ENCODE measurements at regions not wholly inside any gene's neighbourhood (a gene's known extent, or its start where the extent isn't known, plus 50 kb on each side); places are given as distances from the start of the nearest gene placed in this dataset.
"Not testable (repeated sequence)": the region's sequence is repeated elsewhere in the genome, so short reads cannot be mapped to it uniquely, and the experiment has no call there.

DNA sequence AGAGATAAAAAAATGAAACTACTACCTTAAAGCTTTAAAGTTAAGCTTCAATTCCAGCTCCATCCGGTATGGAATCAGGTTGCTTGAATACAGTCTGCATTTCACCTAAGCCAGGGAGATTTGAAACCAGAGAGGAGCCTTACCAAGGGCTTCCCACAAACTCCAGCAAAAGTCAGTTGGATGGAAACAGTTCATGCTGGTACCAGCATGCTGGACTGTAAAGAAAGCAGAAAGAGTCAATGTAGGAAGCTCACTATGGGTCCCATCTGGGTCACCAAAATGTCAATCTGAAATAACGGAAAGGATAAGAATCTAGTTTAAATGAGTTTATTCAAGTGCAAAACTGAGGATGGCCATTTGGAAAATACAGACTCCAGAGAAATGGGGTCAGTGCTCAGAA lies 65.3 kb downstream of the CDO1 start:
- DNase-seq: no peak

DNA sequence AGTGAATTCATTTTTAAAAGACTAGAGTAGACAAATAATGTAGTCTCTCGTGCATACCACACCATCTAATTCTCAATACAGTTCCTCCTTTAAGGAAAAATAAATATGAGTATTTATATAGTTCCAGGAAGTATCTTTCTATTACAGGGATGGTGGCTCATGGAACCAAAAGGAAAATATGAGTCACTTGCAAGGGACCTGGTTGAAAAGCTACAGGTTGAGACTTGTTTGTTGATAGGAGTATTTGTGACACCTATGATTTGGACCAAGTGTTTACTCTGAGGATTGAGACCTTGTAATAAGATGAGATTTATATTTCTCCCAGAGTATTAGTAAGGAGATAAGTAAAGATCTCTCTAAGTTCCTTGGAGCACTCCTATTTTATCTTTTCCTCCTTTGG lies 67.4 kb downstream of the CDO1 start:
- no peak for DNase-seq

DNA sequence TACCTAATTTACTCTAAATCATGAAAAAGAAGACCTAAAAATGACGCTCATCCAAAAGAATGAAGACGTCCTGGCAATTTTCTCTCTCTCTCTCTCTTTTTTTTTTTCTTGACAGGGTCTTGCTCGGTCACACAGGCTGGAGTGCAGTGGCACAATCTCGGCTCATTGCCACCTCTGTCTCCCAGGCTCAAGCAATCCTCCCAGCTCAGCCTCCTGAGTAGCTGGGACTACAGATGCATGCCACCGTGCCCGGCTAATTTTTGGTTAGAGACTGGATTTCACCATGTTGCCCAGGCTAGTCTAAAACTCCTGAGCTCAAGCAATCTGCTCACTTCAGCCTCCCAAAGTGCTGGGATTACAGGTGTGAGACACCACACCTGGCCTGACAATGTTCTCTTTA lies 77.2 kb downstream of the CDO1 start:
- not testable (repeated sequence) for DNase-seq

DNA sequence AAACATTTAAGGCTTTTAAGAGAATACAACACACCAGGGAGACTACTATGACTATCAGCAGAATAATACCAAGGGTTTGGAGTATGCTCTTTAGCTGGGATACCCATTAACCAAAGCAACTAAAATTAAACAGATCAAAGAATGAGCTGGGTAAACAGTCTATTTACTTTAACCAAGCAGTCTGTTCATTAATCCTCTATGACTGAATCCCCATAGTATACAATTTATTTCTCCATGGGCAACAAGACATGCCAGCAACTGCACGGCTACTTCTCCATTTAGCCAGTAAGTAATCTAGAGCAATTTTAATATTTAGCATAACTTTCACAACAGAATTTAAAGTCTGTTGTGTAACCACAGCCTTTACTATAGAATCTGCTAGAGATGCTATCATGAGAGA lies 77.6 kb downstream of the CDO1 start:
- DNase-seq: no peak

DNA sequence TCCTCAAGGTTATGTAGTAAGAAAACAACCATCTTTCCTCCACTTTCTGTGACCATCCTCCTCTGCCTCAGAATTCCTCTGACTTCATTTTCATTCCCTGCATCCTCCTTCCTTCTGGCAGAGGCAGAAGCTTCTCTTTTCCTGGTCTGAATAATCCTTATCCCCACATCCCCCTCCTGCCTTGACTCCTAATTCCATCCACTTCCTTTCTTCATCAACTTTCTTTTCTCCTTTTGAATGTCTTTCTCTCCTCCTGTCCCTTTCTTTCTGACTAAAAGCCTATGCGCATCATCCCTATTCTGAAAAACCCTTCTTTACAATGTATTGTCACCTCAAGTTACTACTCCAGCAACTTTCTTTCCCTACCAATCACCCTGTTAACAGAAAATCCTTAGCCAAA lies 79.0 kb downstream of the CDO1 start:
- DNase-seq: no peak

DNA sequence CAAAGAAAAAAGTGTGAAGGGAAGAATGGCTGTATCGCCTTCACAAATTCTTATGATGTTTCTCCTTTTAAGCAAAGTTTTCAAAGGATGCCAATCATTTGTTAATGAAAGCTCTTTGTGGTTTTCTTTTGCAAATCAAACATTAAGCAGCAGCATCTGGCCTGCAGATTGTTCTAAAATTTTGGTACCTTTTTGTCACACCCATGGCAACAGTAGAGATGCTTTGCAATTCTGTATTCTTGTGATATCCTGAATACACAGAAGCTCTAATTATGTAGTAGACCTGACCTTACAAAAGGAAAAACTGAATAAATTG lies 79.8 kb downstream of the CDO1 start:
- DNase-seq: no peak

DNA sequence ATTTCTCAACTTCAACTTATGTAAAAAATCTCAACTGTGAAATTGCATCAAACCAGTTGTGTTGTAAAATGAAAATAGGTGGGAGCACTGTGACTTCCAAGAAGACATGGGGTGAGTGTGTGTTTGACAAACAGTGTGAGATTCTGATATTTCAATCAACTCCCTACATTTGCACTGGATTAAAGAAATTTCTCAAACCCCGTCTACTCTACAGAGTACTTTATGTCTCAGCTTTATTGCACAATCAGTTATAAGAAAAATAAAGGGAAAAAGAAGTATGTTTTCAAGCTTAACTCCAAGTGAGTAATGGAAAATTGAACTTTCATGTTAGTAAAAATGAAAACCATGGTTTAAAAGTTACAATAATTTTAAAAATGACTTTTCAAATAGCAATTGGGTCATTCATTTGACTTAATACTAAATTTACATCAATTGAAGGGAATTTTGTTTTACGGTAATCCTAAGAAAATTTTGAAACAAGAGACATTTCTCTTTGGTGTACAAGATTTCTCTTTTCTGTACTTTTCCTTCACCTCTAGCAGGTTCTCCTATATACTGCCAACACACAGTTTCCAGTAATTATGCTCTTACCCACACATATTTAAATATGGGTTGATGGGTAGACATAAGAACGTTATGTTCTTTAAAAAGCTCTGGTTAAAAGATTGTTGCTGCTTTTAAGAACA lies 80.3 kb downstream of the CDO1 start:
- no peak for DNase-seq

DNA sequence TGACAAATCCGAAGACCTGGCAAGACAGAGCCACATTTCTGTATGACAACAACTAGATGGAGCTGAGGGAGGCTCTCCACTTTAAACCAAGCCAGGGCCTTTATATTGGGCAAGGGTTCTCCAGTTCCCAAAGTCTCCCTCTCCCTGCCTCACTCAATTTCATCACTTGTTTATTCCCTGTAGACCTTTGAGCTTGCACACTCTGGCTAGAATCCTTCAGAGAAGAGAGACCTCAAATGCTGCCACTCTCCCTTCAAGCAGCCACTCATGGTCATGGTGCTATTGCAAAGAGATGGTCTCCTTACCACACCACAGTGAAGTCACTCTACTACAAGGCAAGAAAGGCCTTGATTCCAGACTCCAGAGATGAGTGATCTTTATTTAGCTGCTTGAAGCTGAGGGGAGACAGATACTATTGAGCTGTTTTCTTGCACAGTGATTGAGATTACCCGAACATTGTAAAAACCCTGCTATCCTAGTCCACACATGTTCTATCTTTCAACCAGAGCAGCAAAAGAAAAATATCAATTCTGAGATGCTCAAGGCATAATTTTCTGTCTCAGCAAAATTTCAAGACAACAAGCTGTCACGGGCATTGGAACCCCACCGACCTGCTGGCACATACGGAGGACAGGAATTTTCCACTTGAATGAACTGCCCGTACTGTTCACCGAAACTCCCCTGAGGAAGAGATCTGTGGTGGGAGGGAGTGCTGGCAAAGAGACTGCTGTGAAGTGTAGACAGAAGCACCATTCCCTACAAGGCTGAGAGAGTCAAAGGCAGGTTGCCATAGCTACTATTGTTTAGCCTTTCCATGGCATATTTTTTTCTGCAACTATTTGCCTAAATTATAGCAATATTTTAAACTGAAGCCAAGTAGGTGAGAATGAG lies 81.1 kb downstream of the CDO1 start:
- DNase-seq: peak; percentile 70

DNA sequence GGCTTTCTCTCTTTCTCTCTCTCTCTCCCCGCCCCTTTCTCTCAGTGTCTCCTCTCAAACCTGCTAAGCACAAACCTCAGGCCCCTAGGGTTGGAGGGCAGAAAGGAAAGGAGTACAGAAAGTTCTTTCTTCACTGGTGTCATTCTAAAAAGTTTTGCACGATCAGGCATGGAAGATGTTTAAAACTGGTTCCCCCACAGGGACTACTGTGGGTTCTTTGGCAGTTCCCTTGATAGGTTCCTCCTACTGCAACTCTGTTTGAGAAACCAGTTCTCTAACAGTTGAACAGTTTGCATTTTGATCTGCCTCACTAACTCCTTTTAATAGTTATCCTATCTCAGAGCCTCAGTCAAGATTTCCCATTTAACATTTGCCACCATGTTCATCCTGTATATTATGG lies 82.9 kb downstream of the CDO1 start:
- DNase-seq: no peak

DNA sequence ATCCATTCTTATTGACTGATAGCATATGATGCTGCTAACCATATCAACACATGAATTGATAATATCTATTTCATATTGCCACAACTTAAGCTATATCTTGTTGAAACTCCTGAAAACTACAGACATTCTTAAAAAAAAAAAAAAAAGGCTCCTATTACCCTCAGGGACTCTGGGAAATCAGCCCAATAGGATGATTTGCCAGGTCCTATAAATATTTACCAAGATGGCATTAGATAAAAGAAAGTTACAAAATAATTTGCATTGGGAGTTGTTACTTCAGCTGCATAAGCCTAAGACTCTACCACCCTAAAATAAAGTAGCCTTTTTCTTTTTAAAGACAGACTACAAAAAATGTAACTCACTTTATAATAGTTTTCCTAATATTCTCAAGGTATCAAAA lies 84.4 kb downstream of the CDO1 start:
- no peak for DNase-seq

DNA sequence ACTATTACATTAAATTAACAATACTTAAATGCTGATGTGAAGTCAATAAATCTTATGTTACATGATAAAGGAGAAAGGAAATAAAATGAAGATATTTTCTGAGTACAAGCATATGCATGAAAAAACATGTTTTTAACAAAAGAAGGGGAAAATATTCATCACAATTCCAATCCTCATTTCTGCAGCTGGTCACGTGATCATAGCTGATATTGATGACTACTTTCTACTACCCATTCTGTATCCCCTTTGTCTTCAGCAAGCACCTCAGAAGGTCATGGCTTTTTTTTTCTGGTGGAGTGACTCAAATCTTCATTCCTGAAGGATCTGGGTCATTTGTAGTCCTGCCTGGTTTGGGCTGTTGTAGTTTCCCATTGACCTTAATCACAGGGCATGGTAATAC lies 90.9 kb downstream of the CDO1 start:
- DNase-seq: no peak

DNA sequence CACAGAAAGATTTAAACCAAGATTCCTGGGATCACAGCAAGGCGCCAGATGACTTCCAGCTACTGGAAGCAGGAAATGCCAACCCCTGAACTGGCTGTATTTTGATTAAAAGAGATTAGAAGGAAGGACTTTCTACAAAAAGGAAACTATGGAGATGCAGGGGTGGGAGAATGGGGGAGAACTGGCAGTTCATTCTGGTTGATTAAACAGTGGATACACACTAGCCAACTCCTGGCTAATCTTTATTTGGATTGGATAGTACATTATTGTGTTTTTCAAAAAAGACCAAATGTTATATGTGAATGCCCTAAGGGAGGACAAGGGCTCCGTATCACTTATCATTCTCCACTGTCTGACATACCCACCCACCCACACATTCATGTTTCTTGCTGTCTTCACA lies 93.2 kb downstream of the CDO1 start:
- no peak for DNase-seq

DNA sequence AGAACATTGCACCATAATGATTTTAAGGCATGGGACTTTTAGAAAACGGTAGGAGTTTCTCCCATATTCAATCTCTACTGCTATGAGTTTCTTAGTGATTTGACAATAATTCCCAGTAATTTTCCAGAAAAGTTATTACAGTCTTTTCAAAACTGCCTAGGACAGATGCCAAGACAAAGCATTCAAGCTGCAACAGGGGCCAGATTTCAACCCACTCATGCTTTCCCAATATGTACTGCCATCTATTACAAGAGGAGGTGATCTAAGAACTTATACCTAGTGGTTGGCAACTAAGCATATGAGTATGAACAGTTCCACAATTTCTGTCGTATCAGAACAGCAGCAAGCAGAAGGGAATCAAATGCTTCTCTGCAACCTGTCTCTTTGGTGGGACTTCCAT lies 95.1 kb upstream of the TMED7 start:
- DNase-seq: no peak

DNA sequence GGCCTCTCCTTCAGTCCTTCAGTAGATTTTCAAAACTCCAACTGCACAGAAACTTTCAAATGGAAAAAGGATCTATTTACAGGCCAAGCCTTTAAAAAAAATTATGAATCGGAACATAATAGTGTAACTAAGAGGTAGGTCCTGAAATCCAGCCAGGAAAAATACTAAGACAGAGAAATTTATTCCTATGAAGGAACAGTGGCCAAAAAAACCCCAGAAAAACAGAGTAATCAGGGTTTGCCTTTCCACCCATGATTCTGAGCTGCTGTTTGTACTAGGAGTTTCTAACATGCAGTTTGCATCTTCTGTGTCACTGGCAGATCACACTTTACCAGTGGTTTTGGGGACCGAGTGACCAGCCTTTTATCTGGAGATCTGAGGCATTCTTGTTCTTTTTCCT lies 93.1 kb upstream of the TMED7 start:
- DNase-seq: no peak

DNA sequence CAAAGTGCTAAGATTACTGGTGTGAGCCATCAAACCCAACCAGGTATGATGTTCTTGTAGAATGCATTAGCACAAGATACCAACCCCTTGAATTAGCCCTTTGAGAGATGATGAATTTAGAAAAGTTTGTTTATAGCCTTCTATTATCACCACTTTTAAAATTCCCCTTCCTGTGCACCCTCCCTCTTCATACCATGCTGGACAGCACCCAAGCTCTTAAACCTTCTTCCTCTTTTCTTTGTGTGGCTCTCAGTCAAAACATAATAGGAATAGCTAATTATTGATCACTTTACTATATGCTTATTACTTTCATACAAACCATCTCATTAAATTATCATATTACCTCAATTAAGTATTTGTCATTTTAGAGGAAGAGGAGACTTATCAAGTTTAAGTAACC lies 87.6 kb upstream of the TMED7 start:
- no peak for DNase-seq

DNA sequence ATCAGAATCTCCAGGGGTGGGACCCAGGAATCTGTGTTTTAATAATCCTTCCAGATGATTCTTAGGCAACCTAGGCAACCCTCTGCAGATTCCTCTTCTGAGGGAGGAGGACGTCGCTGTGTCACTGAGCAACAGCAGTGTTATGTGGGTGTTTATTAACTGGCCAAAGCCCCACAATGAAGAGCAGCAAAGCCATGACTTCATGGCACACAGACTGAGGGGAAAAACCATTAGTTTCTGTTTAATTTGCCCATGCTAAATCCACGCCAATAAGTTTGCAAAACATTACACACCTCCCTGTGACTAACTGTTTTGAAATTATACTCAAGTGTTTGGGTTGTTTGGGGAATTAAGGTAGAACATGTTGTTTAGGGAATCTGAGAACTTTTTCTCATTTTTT lies 83.7 kb upstream of the TMED7 start:
- DNase-seq: no peak

DNA sequence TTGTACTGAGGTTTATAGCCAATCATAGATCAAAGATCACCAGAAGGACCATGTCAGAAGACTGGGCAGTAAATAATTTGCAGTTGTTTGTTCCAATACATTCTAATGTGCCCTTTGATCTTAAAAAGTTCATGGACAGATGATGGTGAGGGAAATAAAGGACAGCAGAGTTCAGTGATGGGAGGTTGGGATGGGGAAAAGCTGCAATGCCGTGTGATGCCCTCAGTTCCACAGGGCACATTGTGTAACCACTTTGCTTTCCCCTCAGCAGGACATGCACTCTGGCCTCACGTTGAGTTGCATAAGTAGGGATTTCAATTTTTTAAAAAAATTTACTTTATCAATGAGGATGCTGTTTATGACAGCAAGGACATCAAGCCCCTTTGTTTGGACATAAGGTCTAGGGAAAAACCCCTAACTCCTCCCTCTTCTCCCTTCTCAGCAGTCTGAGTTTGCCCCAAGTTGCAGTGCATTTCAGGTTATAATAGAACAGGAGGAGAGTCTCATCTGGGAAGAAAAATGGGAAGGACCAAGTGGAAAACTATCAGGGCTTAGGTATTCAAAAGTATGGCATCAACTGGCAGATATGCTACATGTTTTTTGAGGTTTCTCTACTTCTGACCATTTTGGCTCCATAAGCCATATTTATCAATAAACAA lies 83.1 kb upstream of the TMED7 start:
- DNase-seq: no peak

DNA sequence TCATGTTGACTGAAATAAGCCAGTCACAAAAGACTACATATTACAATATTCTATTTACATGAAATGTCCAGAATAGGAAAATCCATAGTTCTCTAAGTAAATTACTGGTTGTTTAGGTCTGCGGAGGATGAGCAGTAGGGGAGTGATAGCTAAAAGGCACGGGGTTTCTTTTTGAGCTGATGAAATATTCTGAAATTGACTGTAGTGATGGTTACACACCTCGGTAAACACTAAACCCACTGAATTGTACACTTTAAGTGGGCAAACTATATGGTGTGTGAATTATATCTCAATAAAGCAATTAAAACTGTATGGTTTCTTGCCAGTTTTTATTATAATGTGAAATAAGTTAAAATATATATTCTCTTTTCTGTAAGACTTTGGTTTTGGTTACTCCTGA lies 77.7 kb upstream of the TMED7 start:
- DNase-seq: no peak

DNA sequence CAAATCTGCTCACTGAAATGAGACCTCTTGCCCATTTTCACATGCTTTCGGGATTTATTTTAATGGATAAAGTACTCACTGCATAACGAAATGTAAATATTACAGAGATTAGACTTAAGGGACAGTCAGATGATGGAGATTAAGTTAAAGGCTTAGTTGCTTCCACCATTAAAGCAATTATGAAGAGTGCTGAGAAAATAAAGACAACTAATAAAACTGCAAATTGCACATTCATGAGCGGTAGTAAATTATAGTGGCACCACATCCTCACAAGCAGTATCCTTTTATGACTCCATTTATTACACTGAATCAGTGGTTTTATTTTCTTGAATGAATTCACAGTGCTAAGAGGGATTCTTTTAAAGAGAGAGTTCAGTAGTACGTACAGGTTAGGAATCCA lies 76.2 kb upstream of the TMED7 start:
- no peak for DNase-seq

DNA sequence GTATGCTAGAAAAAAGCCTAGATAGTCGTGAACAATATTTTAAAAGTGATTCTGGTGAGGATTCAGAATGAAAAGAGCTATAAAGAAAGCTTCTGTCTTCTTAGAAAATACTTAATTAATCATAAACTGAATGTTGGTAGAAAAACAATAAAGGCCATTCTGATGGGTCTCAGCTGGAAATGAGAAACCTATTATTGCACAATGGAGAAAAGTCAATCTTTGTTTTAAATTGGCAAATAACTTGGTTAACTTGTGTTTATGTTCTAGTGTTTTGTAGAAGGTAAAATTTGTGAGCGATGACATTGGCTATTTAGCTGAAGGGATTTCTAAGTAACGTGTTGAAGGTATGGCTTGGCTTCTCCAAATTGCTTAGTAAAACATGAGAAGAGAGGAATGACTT lies 74.1 kb upstream of the TMED7 start:
- DNase-seq: no peak

DNA sequence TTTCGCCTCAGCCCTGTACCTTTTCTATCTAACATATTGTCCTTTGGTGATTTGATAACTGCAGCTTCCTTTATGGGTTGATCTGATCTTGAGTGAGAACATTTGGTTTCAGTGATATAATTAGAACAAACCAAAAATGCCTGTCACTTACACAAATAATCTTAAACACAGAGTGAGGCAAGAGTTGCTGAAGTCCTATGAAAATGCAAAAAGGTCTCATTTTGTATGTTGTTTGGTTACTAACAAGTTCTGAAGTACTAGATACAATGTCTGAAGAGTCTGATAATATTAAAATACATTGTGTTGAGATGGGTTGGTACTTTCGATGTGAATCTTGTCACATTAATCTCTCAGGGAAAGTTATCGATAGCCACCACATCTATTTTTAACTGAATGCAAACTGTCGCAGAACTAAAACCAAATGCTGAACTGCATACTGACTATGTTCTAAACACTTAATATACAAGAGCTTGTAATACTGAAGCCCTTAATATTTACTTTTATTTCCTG lies 70.4 kb upstream of the TMED7 start:
- DNase-seq: no peak

DNA sequence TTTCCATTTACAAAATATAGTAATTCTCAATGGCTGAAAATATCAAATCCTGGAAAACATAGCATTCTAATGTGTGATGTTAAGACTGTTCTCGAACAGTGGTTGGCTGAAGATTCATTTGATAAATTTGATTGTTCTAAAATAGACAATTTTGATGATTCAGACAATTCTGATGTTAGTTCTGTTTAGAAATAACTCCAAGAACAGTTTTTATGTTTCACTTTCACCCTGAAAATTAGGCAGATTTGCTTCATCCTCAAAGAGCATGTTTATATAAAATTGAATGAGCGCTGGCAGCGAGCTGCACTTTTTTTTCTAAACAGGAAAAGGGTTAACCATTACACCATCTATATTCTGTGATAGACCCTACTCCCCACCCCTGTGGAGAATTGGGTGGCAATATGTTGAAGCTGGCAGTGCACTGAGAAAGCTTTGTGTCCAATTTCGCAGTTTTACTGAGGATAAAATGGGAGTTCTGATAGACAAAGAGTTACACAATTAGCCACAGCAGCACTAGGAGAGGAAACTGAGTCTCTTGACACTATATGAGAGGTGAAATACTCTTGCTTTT lies 69.6 kb upstream of the TMED7 start:
- DNase-seq: no peak

DNA sequence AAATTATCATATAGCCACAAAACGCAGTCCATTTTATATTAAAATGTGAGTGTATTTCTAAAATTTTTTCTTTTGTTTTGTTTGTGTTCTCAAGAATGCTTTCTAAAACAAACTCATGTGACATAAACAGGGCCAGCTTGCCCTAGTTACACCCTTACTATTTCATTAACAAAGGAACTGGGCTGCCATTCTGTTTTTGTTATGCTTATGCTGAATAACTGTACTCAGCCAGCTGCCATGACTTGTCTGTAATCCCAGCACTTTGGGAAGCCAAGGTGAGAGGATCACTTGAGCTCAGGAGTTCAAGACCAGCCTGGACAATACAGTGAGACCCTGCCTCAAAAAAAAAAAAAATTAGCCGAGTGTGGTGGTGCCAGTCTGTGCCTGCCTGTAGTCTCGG lies 66.0 kb upstream of the TMED7 start:
- DNase-seq: not testable (repeated sequence)

DNA sequence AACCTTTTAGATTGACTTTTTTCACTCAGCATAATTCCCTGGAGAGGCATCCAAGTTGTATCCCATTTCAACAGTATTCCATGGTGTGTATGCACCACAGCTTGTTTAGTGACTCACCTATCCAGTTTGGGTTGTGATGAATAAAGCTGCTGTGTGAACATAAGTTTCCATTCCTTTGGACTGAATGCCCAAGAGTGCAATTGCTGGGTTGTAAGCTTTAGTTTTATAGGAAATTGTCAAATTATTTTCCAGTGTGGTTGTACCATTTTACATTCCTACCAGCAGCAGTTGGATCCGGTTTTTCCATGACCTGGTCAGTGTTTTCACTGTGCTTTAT lies 60.9 kb upstream of the TMED7 start:
- DNase-seq: peak; percentile 15
